Liver (tissue), 3 donors: ENCODE measurements at regions not wholly inside any gene's neighbourhood (a gene's known extent, or its start where the extent isn't known, plus 50 kb on each side); places are given as distances from the start of the nearest gene placed in this dataset.

ENCODE experiments used
- CTCF ChIP-seq: fragments of 150-350 bp; IDR thresholded peaks from 2 replicates; pipeline ENCODE4 v1.5.1; 2017; ENCODE audit warnings: improper control_type of control experiment, low read depth, low read length; ENCODE audit not compliant: missing input control
- TAF1 ChIP-seq: conservative IDR thresholded peaks from 2 replicates; pipeline ENCODE4 v1.6.1; 2016; ENCODE audit warnings: antibody characterized with exemption, mild to moderate bottlenecking
- donor health status: healthy.
- donor health status: healthy.

- TF ChIP-seq CTCF (no peak), TAF1 (no peak)
Observed at GRCh38 chrX:26007462-26007861, 130.7 kb upstream of the MAGEB18 start.
